GM18508 (cell line): ENCODE measurements at regions not wholly inside any gene's neighbourhood (a gene's known extent, or its start where the extent isn't known, plus 50 kb on each side); places are given as distances from the start of the nearest gene placed in this dataset.
"Not testable (repeated sequence)": the region's sequence is repeated elsewhere in the genome, so short reads cannot be mapped to it uniquely, and the experiment has no call there.

ENCODE experiments used
- ATAC-seq: cut with Tn5 transposase; IDR thresholded peaks from one replicate; pipeline ENCODE4 v1.9.1; 2021; ENCODE audit warnings: moderate number of reproducible peaks; ENCODE audit not compliant: insufficient read depth, unreplicated experiment

- no peak for ATAC-seq
Observed at GRCh38 chr2:77578354-77578753, 56.2 kb upstream of the LRRTM4 start.

DNA sequence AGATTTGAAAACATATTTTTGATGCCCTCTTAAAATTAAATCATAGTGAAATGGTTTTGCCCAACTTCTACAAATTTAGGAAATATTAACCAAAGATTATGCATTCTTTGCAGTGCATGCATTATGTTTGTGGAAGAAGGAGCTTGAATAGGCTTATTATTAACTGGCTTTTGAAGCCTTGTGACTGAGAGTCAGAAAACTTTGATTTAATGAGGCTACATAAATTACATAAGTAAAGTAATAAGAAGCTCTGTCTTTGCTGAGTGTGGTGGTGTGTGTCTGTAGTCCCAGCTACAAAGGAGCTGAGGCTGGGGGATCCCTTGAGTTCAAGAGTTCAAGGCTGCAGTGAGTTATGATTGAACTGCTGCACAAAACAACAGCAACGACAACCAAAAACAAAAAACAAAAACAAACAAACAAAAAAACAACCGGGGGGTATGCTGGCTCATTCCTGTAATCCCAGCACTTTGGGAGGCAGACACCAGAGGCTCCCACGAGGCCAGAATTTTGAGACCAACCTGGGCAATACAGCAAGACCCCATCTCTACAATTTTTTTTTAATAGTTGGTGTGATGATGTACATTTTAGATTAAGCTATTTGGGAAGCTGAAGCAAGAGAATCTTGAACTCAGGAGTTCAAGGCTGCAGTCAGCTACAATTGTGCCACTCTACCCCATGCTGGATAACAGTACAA is 57.0 kb upstream of the LRRTM4 start:
- ATAC-seq: no peak

- ATAC-seq: no peak
Observed at GRCh38 chr2:77588438-77588837, 66.3 kb upstream of the LRRTM4 start.

GRCh38 chr2:77590298-77590917 is 68.2 kb upstream of the LRRTM4 start:
- ATAC-seq: no peak

DNA sequence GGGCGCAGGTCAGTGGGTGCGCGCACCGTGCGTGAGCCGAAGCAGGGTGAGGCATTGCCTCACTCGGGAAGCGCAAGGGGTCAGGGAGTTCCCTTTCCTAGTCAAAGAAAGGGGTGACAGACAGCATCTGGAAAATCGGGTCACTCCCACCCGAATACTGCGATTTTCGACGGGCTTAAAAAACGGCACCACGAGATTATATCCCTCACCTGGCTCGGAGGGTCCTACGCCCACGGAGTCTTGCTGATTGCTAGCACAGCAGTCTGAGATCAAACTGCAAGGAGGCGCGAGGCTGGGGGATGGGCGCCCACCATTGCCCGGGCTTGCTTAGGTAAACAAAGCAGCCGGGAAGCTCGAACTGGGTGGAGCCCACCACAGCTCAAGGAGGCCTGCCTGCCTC is 70.8 kb upstream of the LRRTM4 start:
- not testable (repeated sequence) for ATAC-seq

DNA sequence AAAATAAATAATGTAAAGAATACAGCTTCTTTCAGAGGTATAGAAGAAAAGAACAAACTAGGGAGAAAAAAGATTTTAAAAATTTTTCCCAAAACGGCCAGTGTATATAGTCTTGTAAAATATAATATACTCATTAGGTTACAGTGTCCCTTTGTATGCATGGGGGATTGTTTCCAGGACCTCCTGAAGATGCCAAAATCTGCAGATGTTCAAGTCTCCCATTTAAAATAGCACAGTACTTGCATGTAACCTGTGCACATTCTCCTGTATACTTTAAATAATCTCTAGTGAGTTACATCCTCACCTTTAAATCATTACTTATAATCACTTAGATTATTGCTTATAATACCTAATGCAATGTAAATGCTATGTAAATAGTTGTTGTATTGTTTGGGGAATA is 80.6 kb upstream of the LRRTM4 start:
- ATAC-seq: no peak

- no peak for ATAC-seq
Observed at GRCh38 chr2:77604953-77605929, 83.1 kb upstream of the LRRTM4 start.

GRCh38 chr2:77608510-77608909 is 86.3 kb upstream of the LRRTM4 start:
- no peak for ATAC-seq

DNA sequence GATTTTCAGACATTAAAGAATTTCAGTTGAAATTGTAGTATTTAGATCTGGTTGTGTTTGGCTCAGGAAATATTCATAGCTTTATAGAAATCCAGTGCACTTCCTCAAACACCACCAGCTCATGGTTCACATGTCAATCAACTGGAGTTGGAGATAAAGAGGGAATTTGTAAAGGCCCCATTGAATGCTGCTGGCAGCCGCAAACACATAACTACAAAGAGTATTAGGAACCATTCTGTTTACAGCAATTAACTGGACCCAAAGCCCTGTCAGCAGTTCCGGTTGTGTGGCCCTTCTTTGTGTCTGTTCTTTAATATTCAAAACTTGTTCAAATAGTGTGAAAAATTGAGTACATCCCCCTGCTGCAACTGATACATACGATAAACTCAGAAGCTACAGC is 107.4 kb upstream of the LRRTM4 start:
- ATAC-seq: no peak

DNA sequence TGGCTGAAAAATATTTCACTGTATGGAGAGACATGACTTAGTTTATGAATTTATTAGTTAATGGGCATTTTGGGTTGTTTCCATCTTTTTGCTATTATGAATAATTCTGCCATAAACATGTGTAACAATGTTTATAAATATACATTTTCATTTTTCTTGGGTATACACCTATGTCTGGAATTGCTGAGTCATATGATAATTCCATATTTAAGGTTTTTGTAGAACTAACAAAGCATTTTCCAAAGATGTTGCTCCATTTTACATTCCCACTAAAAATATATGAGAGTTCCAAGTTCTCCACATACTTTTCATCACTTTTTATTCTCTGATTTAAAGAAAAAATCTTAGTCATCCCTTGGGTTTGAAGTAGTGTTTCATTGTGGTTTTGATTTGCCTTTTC is 108.8 kb upstream of the LRRTM4 start:
- no peak for ATAC-seq

GRCh38 chr2:77633601-77634000 is 111.4 kb upstream of the LRRTM4 start:
- no peak for ATAC-seq

DNA sequence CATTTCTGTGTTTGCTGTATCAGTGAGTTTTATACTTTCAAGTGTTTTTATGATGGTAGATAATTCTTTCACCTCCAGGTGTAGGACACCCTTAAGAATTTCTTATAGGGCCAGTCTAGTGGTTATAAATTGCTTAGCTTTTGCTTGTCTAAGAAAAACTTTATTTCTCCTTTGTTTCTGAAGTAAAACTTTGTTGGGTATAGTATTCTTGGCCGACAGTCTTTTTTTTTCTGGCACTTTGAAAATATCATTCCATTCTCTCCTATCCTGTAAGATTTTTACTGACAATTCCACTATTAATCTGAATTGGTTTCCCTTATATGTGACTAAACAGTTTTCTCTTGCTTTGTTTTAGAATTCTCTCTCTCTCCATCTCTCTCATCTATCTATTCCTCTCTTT is 118.7 kb upstream of the LRRTM4 start:
- ATAC-seq: no peak

- no peak for ATAC-seq
Observed at GRCh38 chr2:77642339-77642738, 120.2 kb upstream of the LRRTM4 start.

DNA sequence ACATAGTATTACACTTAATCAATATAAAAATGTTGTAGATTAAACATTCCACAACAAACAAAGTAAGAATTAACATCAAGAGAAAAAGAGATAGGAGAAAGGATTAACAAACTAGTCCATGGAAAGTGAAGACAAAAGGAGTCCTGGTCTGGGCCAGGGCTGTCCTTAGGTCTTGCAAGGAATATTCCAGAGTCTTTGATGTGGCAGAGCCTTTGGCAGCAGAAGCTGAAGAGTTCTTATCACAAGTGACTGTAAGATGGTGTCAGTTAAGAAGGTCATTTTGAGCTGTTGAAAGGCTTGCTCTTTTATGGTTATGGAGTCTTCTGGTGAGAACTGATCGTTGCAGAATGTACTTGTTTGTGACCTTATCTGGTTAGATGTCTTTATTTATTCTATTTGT is 127.7 kb upstream of the LRRTM4 start:
- ATAC-seq: no peak

DNA sequence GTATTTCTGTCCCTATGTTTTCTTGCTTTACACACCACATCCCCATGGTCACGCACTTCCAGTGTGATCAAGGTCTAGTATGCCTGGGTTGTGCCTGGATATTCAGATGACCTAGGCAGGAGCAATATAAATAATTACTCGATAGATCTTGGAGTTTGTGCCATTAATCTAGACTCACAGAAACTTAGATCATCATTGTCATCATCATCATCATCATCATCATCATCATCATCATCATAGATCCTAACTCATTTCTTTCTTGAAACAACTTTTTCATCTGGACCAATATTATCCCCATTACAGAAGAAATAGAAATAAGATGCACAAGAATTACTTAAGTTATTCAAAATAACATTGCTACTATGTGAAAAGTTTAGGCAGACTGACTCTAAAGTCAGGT is 130.3 kb upstream of the LRRTM4 start:
- no peak for ATAC-seq

GRCh38 chr2:77664491-77664890 is 142.3 kb upstream of the LRRTM4 start:
- no peak for ATAC-seq

DNA sequence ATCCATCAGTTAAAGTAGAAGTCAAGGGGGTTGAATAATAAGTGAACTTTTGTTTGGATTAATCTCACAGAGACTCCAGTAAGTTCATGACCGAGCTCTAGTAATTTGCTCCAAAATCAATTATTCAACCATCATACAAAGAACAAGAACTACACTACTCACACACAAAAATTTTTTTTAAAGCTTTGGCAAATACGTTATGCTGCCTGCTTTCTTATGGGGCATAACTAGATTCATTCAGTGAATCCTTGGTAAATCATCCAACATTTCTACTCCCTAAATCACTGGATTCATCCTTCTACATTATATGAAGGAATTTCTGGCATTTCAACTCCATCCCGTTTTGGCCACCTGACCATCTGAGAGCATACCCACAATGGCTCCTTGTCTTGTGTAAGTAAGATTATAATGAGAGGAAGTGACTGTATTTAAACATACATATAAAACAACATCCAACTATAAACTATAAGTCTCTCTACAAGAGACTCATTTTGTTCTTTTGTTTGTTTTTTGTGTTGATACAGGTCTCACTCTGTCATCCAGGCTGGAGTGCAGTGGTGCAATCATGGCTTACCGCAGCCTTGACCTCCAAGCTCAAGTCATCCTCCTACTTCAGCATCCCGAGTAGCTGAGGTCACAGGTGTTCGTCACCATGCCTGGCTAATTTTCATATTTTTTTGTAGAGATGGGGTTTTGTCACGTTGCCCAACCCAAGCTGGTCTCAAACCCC is 144.2 kb upstream of the LRRTM4 start:
- no peak for ATAC-seq

GRCh38 chr2:77684543-77685319 is 162.6 kb upstream of the LRRTM4 start:
- not testable (repeated sequence) for ATAC-seq

GRCh38 chr2:77712601-77713000 is 190.4 kb upstream of the LRRTM4 start:
- no peak for ATAC-seq

DNA sequence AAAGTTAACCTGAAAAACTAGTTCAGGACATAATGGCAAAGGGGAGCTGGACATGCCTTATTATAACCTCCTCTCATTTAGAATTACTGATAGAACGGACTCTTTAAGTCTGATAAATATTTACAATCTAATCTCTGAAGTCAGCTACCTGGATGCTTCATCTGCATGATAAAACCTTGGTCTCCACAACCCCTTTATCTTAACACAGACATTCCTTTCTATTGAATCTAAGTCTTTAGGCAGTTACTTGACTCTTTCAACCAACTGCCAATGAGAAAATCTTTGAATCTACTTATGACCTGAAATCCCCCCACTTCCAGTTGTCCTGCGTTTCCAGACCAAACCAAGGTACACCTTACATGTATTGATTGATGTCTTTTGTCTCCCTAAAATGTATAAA is 191.2 kb upstream of the LRRTM4 start:
- ATAC-seq: no peak
